ENCODE measurements at regions not wholly inside any gene's neighbourhood (a gene's known extent, or its start where the extent isn't known, plus 50 kb on each side); places are given as distances from the start of the nearest gene placed in this dataset.

- TF ChIP-seq, protein P1, sequence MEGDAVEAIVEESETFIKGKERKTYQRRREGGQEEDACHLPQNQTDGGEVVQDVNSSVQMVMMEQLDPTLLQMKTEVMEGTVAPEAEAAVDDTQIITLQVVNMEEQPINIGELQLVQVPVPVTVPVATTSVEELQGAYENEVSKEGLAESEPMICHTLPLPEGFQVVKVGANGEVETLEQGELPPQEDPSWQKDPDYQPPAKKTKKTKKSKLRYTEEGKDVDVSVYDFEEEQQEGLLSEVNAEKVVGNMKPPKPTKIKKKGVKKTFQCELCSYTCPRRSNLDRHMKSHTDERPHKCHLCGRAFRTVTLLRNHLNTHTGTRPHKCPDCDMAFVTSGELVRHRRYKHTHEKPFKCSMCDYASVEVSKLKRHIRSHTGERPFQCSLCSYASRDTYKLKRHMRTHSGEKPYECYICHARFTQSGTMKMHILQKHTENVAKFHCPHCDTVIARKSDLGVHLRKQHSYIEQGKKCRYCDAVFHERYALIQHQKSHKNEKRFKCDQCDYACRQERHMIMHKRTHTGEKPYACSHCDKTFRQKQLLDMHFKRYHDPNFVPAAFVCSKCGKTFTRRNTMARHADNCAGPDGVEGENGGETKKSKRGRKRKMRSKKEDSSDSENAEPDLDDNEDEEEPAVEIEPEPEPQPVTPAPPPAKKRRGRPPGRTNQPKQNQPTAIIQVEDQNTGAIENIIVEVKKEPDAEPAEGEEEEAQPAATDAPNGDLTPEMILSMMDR (IDR thresholded peaks at IDR 0.05) = no peak
- TF ChIP-seq EP300 (IDR thresholded peaks at IDR 0.05) = no peak
Measured at GRCh38 chr4:161008527-161008926, 1155.3 kb downstream of the FSTL5 start.
